Astrocyte of the spinal cord (primary cell): ENCODE measurements at regions not wholly inside any gene's neighbourhood (a gene's known extent, or its start where the extent isn't known, plus 50 kb on each side); places are given as distances from the start of the nearest gene placed in this dataset.

Experiments
- DNase-seq: peaks from one replicate; pipeline ENCODE4 v3.0.0; 2011; ENCODE audit warnings: low read depth, low spot score
- H3K4me3 ChIP-seq: 2 replicates; pipeline ENCODE4 v1.5.1; 2011; ENCODE audit warnings: low read depth, mild to moderate bottlenecking, low read length, moderate library complexity
- in situ Hi-C: cut with HindIII; loops from 2 replicates; pipeline ENCODE4 v1.10.0; 2017; ENCODE audit warnings: low sequenced_read_pairs
- TF ChIP-seq, protein P1 (sequence below): IDR thresholded peaks from 2 replicates; pipeline ENCODE4 v1.5.1; 2012; ENCODE audit warnings: low read depth, mild to moderate bottlenecking, low read length, inconsistent platforms

DNA sequence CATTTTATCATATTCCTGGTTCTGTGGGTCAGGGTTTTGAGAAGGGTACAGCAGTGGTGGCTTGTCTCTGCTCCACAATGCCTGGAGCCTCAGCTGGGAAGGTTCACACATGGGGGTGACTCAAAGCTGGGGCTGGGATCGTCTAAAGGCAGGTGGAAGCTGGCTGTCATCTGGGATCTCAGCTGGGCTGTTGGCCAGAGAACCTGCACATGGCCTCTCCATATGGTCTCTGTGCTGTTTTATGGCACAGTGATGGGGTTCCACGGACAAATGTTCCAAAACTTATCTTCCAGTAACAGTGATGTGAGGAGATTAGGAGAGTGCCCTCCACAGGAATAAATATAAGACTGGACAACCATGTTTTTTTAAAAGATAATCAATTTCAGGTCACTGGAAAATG lies 191.4 kb downstream of the SS18 start:
- no peak overlapping the region for H3K4me3 ChIP-seq
- TF ChIP-seq, protein P1, sequence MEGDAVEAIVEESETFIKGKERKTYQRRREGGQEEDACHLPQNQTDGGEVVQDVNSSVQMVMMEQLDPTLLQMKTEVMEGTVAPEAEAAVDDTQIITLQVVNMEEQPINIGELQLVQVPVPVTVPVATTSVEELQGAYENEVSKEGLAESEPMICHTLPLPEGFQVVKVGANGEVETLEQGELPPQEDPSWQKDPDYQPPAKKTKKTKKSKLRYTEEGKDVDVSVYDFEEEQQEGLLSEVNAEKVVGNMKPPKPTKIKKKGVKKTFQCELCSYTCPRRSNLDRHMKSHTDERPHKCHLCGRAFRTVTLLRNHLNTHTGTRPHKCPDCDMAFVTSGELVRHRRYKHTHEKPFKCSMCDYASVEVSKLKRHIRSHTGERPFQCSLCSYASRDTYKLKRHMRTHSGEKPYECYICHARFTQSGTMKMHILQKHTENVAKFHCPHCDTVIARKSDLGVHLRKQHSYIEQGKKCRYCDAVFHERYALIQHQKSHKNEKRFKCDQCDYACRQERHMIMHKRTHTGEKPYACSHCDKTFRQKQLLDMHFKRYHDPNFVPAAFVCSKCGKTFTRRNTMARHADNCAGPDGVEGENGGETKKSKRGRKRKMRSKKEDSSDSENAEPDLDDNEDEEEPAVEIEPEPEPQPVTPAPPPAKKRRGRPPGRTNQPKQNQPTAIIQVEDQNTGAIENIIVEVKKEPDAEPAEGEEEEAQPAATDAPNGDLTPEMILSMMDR = no peak
- DNase-seq = no peak
- in situ Hi-C loops = no loop called here

DNA sequence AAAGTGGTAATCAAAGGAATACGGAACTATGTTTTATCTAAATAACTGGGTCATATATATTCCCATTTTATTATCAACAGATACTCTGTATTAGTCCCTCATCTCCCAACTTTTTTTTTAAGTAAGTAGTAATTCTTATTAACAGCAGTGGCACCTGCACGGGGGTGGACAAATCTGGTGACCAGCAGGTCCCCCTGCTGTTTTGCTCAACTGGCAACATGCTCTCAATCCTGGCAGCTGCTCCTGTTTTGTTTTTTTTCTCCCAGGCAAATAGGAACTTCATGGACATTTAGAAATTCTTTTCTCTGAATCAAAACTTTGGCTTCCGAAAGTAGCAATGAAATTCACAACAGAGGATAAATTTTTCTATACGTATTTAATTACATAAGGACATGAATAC lies 193.5 kb downstream of the SS18 start:
- H3K4me3 ChIP-seq = no peak overlapping the region
- in situ Hi-C loops = no loop called here
- DNase-seq = no peak
- TF ChIP-seq, protein P1 = no peak

DNA sequence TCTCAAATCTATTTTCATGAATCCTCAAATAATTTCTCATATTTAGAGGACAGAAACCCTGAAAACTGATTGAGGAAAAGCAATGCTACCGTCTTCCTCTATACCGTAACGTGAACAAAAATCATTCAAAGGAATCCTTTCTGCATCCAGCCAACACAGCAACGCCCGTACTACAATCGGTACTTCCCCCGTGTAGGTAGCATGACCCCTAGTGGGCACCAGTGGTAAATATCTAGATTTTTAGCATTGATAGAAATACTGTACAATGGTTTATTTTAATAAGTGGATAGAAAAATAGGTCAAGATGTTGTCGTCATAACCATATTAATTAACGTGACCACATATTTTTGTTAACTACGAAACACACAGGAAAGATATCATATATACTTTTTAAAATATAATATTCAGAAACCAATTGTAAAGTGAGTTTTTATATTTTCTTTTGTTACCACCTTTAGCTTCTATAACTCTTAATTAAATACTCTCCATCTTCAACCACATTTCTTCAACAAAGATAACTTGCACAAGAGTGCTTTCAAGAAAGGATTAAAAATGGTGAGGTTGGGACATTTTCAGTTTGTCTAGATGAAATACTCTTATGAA lies 194.1 kb downstream of the SS18 start:
- TF ChIP-seq, protein P1 = peak; percentile 85
- DNase-seq = peak; percentile 66
- in situ Hi-C loops = no loop called here
- H3K4me3 ChIP-seq = no peak overlapping the region

DNA sequence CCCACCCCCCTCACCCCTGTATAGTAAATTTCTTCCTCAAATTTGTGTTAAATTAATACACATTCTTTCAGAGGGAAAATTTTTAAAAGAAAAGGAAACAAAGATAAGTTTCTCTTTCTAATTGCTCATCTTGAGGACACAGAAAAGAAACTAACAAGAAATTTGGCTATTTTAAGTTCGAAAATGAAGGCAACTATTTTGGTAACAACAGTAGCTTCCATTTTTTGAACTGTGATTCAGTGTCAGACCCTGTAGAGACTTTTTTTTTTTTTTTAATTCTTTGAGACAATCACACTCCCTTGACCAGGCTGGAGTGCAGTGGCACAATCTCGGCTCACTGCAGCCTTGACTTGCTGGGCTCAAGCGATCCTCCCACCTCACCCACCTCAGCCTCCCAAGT lies 194.9 kb downstream of the SS18 start:
- TF ChIP-seq, protein P1 = no peak
- in situ Hi-C loops = no loop called here
- H3K4me3 ChIP-seq = no peak overlapping the region
- no peak for DNase-seq

DNA sequence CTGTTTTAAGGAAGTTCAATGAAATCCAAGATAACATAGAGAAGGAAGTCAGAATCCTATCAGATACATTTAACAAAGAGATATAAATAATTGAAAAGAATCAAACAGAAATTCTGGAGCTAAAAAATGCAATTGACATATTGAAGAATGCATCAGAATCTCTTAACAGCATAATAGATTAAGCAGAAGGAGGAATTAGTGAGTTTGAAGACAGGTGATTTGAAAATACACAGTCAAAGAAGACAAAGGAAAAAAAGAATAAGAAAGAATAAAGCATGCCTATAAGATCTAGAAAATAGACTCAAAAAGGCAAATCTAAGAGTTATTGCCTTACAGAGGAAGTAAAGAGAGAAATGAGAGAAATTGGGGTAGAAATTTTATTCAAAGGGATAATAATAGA lies 204.1 kb downstream of the SS18 start:
- in situ Hi-C loops = no loop called here
- H3K4me3 ChIP-seq = no peak overlapping the region
- TF ChIP-seq, protein P1 = no peak
- DNase-seq = no peak

DNA sequence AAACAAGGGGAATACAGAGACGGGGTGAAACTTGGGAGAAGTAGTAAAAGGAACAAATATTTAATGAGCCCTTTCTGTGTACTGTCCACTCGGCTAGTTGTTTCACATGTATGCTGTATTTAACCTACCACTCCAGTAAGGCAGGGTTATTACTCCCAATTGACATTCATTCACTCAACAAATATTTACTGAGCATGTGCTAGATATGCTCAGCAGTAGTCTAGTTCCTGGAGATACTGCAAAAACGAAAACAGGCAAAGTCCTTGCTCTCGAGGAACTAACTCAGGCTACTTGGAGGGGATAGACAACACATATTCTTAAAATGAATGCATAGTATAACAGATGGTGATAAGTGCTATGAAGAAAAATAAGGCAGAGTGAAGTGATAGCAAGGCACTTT lies 207.3 kb downstream of the SS18 start:
- DNase-seq = no peak
- in situ Hi-C loops = no loop called here
- H3K4me3 ChIP-seq = no peak overlapping the region
- TF ChIP-seq, protein P1 = no peak

DNA sequence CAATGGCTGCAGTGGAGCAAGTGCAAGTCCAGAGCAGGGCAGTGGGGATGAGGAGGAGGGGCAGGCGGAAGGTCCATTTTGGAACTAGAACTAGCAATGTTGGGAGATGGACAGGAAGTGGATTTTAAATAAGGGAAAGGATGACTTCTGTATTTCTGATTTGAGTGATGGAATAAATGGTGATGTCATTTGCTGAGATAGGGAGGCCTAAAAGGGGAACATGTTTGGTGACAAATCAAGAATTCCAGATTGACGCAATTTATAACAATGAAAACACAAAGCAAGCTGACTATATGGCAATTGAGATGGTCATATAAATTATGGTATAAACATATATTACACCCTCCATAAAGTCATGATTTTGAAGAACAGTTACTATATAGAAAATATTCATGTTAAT lies 209.3 kb downstream of the SS18 start:
- TF ChIP-seq, protein P1 = no peak
- DNase-seq = no peak
- in situ Hi-C loops = no loop called here
- H3K4me3 ChIP-seq = no peak overlapping the region
